ENCODE measurements at regions not wholly inside any gene's neighbourhood (a gene's known extent, or its start where the extent isn't known, plus 50 kb on each side); places are given as distances from the start of the nearest gene placed in this dataset.

DNA sequence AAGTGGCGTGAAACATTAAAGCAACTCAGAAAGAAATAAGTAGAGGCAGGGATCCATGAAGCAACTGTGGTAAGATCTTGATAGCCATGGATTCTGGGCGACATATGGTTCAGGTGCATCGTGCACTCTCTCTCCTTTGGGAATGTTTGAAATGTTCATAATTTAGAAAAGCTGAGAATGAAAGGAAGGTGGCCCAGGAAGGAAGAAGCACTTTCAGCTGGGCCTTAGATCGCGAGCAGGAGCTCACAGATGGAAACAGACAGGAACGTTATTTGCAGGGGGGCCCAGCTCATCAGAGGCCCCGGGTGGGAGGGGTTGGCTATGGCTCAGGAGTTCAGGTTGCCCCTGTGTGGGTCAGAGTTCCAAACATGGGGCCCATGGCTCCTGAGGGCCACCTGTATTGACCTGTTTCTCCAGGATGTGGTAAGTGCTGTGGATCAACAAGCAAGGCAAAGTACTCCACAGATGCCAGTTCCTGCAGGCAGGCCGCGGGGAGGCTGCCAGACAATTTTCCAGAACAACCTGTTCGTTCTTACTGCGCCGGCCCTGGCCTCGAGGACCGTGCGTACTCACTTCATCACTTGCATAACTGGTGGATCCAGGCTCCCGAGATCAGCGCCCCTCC, 253.2 kb downstream of the TOMM20 start (continued):
- TF ChIP-seq GPN1 (CRISPR knock-in tag; IDR thresholded peaks at IDR 0.05; ENCODE audit: borderline replicate concordance), result no peak
- TF ChIP-seq ZNF264 (CRISPR knock-in tag; IDR thresholded peaks at IDR 0.05), result peak; percentile 52; the same call in 1 of the 2 replicates
- TF ChIP-seq HNF4A (CRISPR knock-in tag; IDR thresholded peaks at IDR 0.05), result peak; percentile 91
- peak; percentile 49 for TF ChIP-seq ZNF770 (CRISPR knock-in tag; IDR thresholded peaks at IDR 0.05)
- TF ChIP-seq DRAP1 (CRISPR knock-in tag; IDR thresholded peaks at IDR 0.05), result peak; percentile 68; the same call in 1 of the 2 replicates
- TF ChIP-seq ATF4 (CRISPR knock-in tag; IDR thresholded peaks at IDR 0.05), result no peak; a peak in 1 of 4 replicates
- peak; percentile 65; the same call in 1 of the 2 replicates for TF ChIP-seq NFKBIZ (CRISPR knock-in tag; IDR thresholded peaks at IDR 0.05)
- no peak for TF ChIP-seq ZNF790 (CRISPR knock-in tag; IDR thresholded peaks at IDR 0.05; ENCODE audit: borderline replicate concordance)
- TF ChIP-seq SALL1 (CRISPR knock-in tag; IDR thresholded peaks at IDR 0.05), result peak; percentile 91
- no peak for TF ChIP-seq GZF1 (CRISPR knock-in tag; IDR thresholded peaks at IDR 0.05)
- peak; percentile 79 for TF ChIP-seq ARID5B (CRISPR knock-in tag; IDR thresholded peaks at IDR 0.05)
- TF ChIP-seq, protein P1, sequence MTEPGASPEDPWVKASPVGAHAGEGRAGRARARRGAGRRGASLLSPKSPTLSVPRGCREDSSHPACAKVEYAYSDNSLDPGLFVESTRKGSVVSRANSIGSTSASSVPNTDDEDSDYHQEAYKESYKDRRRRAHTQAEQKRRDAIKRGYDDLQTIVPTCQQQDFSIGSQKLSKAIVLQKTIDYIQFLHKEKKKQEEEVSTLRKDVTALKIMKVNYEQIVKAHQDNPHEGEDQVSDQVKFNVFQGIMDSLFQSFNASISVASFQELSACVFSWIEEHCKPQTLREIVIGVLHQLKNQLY (CRISPR knock-in tag; IDR thresholded peaks at IDR 0.05), result peak; percentile 21; the same call in 1 of the 2 replicates
- TF ChIP-seq, protein P2, sequence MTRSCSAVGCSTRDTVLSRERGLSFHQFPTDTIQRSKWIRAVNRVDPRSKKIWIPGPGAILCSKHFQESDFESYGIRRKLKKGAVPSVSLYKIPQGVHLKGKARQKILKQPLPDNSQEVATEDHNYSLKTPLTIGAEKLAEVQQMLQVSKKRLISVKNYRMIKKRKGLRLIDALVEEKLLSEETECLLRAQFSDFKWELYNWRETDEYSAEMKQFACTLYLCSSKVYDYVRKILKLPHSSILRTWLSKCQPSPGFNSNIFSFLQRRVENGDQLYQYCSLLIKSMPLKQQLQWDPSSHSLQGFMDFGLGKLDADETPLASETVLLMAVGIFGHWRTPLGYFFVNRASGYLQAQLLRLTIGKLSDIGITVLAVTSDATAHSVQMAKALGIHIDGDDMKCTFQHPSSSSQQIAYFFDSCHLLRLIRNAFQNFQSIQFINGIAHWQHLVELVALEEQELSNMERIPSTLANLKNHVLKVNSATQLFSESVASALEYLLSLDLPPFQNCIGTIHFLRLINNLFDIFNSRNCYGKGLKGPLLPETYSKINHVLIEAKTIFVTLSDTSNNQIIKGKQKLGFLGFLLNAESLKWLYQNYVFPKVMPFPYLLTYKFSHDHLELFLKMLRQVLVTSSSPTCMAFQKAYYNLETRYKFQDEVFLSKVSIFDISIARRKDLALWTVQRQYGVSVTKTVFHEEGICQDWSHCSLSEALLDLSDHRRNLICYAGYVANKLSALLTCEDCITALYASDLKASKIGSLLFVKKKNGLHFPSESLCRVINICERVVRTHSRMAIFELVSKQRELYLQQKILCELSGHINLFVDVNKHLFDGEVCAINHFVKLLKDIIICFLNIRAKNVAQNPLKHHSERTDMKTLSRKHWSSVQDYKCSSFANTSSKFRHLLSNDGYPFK (CRISPR knock-in tag; IDR thresholded peaks at IDR 0.05; ENCODE audit: borderline replicate concordance), result 0 out of 2 replicates have a peak, but pooled peaks have one; percentile 19
- TF ChIP-seq GLI4 (CRISPR knock-in tag; IDR thresholded peaks at IDR 0.05; ENCODE audit: borderline replicate concordance), result no peak; the same call in 1 of the 2 replicates
- TF ChIP-seq MED13 (CRISPR knock-in tag; IDR thresholded peaks at IDR 0.05), result 0 out of 2 replicates have a peak, but pooled peaks have one; percentile 54
- TF ChIP-seq SKI (IDR thresholded peaks at IDR 0.05; ENCODE audit: partially characterized antibody), result peak; percentile 55
- no peak for TF ChIP-seq ESRRA (CRISPR knock-in tag; IDR thresholded peaks at IDR 0.05; ENCODE audit: low read depth)
